GM23248 (cell line): ENCODE measurements at regions not wholly inside any gene's neighbourhood (a gene's known extent, or its start where the extent isn't known, plus 50 kb on each side); places are given as distances from the start of the nearest gene placed in this dataset.
A peak's percentile ranks its signal among the peaks of the same experiment; 100 is the strongest.
"Not testable (repeated sequence)": the region's sequence is repeated elsewhere in the genome, so short reads cannot be mapped to it uniquely, and the experiment has no call there.

Source experiments
- DNase-seq: peaks from one replicate; pipeline ENCODE4 v3.0.0-alpha.2; 2015
- H2AFZ ChIP-seq: fragments of 200-600 bp; sonication (generic); 2 replicates; pipeline ENCODE4 v1.6.1; 2016; ENCODE audit warnings: antibody characterized with exemption
- H3F3A ChIP-seq: fragments of 200-600 bp; sonication (generic); 2 replicates; pipeline ENCODE4 v1.6.1; 2016; ENCODE audit warnings: mild to moderate bottlenecking, antibody characterized with exemption, mixed run types; ENCODE audit not compliant: insufficient read depth
- H3K27ac ChIP-seq: fragments of 200-600 bp; sonication (generic); 2 replicates; pipeline ENCODE4 v1.5.1; 2016; ENCODE audit warnings: mild to moderate bottlenecking
- H3K27me3 ChIP-seq: fragments of 200-600 bp; sonication (generic); replicated peaks from 2 replicates; pipeline ENCODE4 v1.6.1; 2016; ENCODE audit warnings: mild to moderate bottlenecking; ENCODE audit not compliant: insufficient read depth
- H3K36me3 ChIP-seq: fragments of 200-600 bp; sonication (generic); 2 replicates; pipeline ENCODE4 v1.6.1; 2016; ENCODE audit warnings: low read depth, mild to moderate bottlenecking
- H3K4me1 ChIP-seq: fragments of 200-600 bp; sonication (generic); 2 replicates; pipeline ENCODE4 v1.6.1; 2016; ENCODE audit warnings: mild to moderate bottlenecking; ENCODE audit not compliant: insufficient read depth
- H3K4me2 ChIP-seq: fragments of 200-600 bp; sonication (generic); one replicate; pipeline ENCODE4 v1.6.1; 2016; ENCODE audit warnings: mild to moderate bottlenecking; ENCODE audit not compliant: unreplicated experiment
- H3K4me3 ChIP-seq: fragments of 200-600 bp; sonication (generic); 2 replicates; pipeline ENCODE4 v1.5.1; 2016; ENCODE audit warnings: mild to moderate bottlenecking
- H3K79me2 ChIP-seq: fragments of 200-600 bp; sonication (generic); 2 replicates; pipeline ENCODE4 v1.6.1; 2016; ENCODE audit warnings: mild to moderate bottlenecking; ENCODE audit not compliant: insufficient read depth
- H3K9ac ChIP-seq: fragments of 200-600 bp; sonication (generic); 2 replicates; pipeline ENCODE4 v1.6.1; 2016; ENCODE audit warnings: mild to moderate bottlenecking
- H3K9me2 ChIP-seq: fragments of 200-600 bp; sonication (generic); 2 replicates; pipeline ENCODE4 v1.6.1; 2016; ENCODE audit warnings: mixed run types, mild to moderate bottlenecking, moderate library complexity; ENCODE audit not compliant: insufficient read depth
- H3K9me3 ChIP-seq: fragments of 200-600 bp; sonication (generic); one replicate; pipeline ENCODE4 v1.6.1; 2017; ENCODE audit warnings: low read depth
- H4K20me1 ChIP-seq: fragments of 200-600 bp; sonication (generic); 2 replicates; pipeline ENCODE4 v1.6.0; 2016; ENCODE audit not compliant: insufficient read depth
- EZH2 ChIP-seq: fragments of 200-600 bp; sonication (generic); IDR thresholded peaks from 2 replicates; pipeline ENCODE4 v1.6.1; 2018; ENCODE audit warnings: antibody characterized with exemption, mild to moderate bottlenecking; ENCODE audit not compliant: insufficient read depth, poor library complexity, severe bottlenecking
- EZH2phosphoT487 ChIP-seq: fragments of 200-600 bp; sonication (generic); IDR thresholded peaks from 2 replicates; pipeline ENCODE4 v1.6.1; 2018; ENCODE audit warnings: antibody characterized with exemption, moderate library complexity, mild to moderate bottlenecking, low read depth; ENCODE audit not compliant: insufficient read depth
- WGBS, 2 experiments: methylation state at CpG; one replicate each; pipeline ENCODE4 v1.1.6; 2015 to 2017; ENCODE audit warnings: low lambda C conversion rate in 2 of 2, low coverage in 1 of 2; ENCODE audit errors: missing lambda C conversion rate in 2 of 2; 5-methylcytosine and 5-hydroxymethylcytosine counted together
- in situ Hi-C: fragments of 300-500 bp; cut with MboI; formaldehyde crosslinking; loops from 2 replicates; pipeline ENCODE4 v1.15.0; 2020

DNA sequence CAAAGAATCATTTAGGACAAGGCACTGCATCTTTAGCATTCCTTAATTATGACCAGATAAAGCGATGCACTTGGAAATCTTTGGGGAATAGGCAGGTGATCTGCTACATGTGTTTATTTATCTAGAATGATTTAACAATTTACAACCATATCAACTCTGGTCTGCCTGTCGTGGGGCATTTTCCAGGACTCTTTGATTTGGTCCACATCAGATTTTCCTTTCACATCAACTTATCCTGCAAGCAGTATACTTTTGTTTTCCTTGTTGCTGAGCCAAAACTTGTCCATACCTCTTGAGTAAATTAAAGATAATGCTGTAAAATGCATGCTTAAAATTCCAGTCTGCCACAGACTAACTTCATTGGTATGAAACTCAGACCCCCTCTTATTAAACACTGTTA is 312.4 kb upstream of the TCF4 start:
- H3K9ac ChIP-seq, result no peak overlapping the region
- H3K36me3 ChIP-seq, result no peaks in the 10 kb centered on the region
- H3K4me2 ChIP-seq, result peak overlapping the region; percentile 51
- no peaks in the 10 kb centered on the region for H3K79me2 ChIP-seq
- H3K4me3 ChIP-seq, result 0 out of 2 replicates have a peak overlapping the region, but pooled peaks have one; percentile 16
- no peak overlapping the region for H3K27ac ChIP-seq
- no peaks in the 10 kb centered on the region for H3F3A ChIP-seq
- in situ Hi-C loops, result no loop called here
- H3K27me3 ChIP-seq, result no peaks in the 10 kb centered on the region
- TF ChIP-seq EZH2, result no peak
- TF ChIP-seq EZH2phosphoT487, result no peak
- no peaks in the 10 kb centered on the region for H4K20me1 ChIP-seq
- 54 to 61% methylated on average over 2 of the region's 2 CpGs for WGBS, 2 experiments
- H3K4me1 ChIP-seq, result peaks cover 16% of the 10 kb centered on the region
- DNase-seq, result peak; percentile 24
- H3K9me2 ChIP-seq, result no peaks in the 10 kb centered on the region
- H2AFZ ChIP-seq, result no peak overlapping the region
- no peaks in the 10 kb centered on the region for H3K9me3 ChIP-seq

DNA sequence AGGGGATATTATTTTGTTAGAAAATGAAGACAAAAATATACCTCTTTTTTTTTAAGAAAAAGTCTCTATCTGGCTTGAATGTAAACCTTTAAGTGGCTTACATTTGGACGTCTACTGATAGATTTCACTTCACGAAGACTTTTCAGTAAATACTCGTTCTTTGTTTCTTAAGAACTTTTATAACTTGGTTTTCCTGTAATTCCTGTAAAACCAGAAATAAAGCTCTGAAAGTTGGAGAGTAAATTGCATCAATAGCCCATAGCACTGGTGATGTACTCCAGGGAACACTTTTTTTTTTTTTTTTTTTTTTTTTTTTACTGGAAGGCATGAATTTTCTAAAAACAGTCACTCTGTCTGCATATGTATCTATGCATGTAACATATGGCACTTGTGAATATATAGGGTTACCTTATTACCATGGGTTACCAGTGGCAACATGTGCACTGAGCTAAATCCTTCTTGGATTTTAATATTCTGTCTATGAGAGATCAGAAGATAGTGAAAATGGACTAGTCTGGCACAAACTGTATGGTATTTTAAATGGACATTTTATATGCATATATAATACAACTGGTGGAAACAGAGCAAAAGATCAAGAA is 309.2 kb upstream of the TCF4 start:
- no peak overlapping the region for H3K4me2 ChIP-seq
- WGBS, 2 experiments, result 91 to 95% methylated on average over 3 of the region's 3 CpGs
- H3K4me1 ChIP-seq, result peaks cover 16% of the 10 kb centered on the region
- H2AFZ ChIP-seq, result no peak overlapping the region
- TF ChIP-seq EZH2, result no peak
- no peak for TF ChIP-seq EZH2phosphoT487
- H3K36me3 ChIP-seq, result no peaks in the 10 kb centered on the region
- no peaks in the 10 kb centered on the region for H4K20me1 ChIP-seq
- no peak overlapping the region for H3K4me3 ChIP-seq
- H3K27ac ChIP-seq, result no peak overlapping the region
- H3K79me2 ChIP-seq, result no peaks in the 10 kb centered on the region
- H3K9me3 ChIP-seq, result no peaks in the 10 kb centered on the region
- in situ Hi-C loops, result no loop called here
- H3F3A ChIP-seq, result no peaks in the 10 kb centered on the region
- H3K9me2 ChIP-seq, result no peaks in the 10 kb centered on the region
- no peak overlapping the region for H3K9ac ChIP-seq
- no peaks in the 10 kb centered on the region for H3K27me3 ChIP-seq
- no peak for DNase-seq

DNA sequence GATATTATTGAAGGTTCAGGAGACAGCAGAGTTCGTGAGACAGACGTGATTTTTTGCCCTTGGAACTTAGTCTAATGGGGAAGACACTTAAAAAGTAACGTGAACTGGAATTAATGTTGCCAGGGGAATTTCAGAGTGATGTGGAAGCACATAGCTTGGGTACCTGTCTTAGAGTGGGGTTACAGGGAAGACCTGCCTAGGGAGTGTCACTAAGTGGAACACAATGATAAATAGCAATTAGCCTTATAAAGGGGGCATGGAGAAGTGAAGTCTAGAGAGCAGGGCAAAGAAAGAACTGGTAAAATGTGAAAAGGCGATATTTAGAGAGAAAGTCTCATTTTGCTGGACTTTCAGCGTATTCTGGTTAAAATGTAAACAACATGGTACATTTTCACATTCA is 306.0 kb upstream of the TCF4 start:
- H3F3A ChIP-seq, result no peaks in the 10 kb centered on the region
- no peaks in the 10 kb centered on the region for H4K20me1 ChIP-seq
- H3K36me3 ChIP-seq, result no peaks in the 10 kb centered on the region
- H3K27me3 ChIP-seq, result no peaks in the 10 kb centered on the region
- H2AFZ ChIP-seq, result no peak overlapping the region
- H3K79me2 ChIP-seq, result no peaks in the 10 kb centered on the region
- in situ Hi-C loops, result no loop called here
- H3K4me3 ChIP-seq, result no peak overlapping the region
- no peak overlapping the region for H3K4me2 ChIP-seq
- no peak overlapping the region for H3K9ac ChIP-seq
- H3K27ac ChIP-seq, result no peak overlapping the region
- DNase-seq, result no peak
- H3K9me3 ChIP-seq, result no peaks in the 10 kb centered on the region
- 83 to 88% methylated on average over 5 of the region's 5 CpGs for WGBS, 2 experiments
- H3K9me2 ChIP-seq, result no peaks in the 10 kb centered on the region
- TF ChIP-seq EZH2, result no peak
- TF ChIP-seq EZH2phosphoT487, result no peak
- H3K4me1 ChIP-seq, result no peaks in the 10 kb centered on the region

DNA sequence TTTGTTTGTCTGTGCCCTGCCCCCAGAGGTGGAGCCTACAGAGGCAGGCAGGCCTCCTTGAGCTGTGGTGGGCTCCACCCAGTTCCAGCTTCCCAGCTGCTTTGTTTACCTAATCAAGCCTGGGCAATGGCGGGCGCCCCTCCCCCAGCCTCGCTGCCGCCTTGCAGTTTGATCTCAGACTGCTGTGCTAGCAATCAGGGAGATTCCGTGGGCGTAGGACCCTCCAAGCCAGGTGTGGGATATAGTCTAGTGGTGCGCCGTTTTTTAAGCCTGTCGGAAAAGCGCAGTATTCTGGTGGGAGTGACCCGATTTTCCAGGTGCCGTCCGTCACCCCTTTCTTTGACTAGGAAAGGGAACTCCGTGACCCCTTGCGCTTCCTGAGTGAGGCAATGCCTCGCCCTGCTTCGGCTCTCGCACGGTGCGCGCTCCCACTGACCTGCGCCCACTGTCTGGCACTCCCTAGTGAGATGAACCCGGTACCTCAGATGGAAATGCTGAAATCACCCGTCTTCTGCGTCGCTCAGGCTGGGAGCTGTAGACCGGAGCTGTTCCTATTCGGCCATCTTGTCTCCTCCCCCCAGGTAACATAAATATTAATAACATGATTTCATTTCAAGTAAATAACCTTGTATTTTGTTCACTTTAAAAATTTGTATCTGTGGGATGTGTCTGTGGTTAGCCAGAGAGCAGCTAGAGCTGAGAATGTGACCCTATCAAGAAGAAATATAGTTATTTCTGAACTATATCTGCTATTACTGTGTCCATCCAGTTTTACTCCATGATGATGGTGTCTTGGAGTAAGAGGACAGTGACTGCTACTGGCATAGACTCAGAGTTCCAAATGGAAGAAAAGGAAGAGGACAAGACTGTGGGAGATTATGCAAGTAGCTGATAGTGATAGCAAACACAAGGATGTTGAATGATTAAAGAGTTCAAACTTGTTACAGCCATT is 305.1 kb upstream of the TCF4 start:
- 89 to 90% methylated on average over 27 to 28 of the region's 28 CpGs for WGBS, 2 experiments
- DNase-seq, H3K27me3 ChIP-seq, H3K4me1 ChIP-seq, in situ Hi-C loops, H3F3A ChIP-seq, H3K9ac ChIP-seq, H3K36me3 ChIP-seq, H3K9me3 ChIP-seq, H3K4me3 ChIP-seq, H3K27ac ChIP-seq, H4K20me1 ChIP-seq, H3K9me2 ChIP-seq, H3K79me2 ChIP-seq, H3K4me2 ChIP-seq, H2AFZ ChIP-seq: not testable (repeated sequence)
